GM12801 (cell line): ENCODE measurements at regions not wholly inside any gene's neighbourhood (a gene's known extent, or its start where the extent isn't known, plus 50 kb on each side); places are given as distances from the start of the nearest gene placed in this dataset.

Source experiments
- CTCF ChIP-seq: IDR thresholded peaks from one replicate; pipeline ENCODE4 v1.5.1; 2011; ENCODE audit warnings: control low read depth; ENCODE audit not compliant: insufficient read length; ENCODE audit errors: extremely low read depth

GRCh38 chr20:11716945-11717248, 200.8 kb upstream of the BTBD3 start:
- no peak for TF ChIP-seq CTCF

DNA sequence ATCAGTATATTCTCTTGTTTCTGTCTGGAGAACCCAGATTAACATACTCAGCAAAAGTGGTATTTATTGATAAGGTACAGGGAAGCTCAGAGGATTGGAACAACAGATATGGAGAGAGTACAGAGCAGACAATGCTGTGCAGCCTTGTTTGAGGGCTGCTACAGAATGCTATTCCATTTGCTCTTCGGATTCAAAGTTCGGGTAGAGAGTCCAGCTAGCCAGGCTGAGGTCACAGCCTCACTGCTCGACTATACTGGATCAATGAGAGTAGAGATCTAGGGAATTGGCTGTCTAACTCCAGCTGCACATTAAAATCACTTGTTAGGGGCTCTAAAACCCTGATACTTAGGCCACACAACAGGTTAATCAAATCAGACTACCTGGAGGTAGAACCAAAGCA, 200.1 kb upstream of the BTBD3 start:
- TF ChIP-seq CTCF: no peak

- TF ChIP-seq CTCF: no peak
Measured at GRCh38 chr20:11718474-11719094, 199.1 kb upstream of the BTBD3 start.

DNA sequence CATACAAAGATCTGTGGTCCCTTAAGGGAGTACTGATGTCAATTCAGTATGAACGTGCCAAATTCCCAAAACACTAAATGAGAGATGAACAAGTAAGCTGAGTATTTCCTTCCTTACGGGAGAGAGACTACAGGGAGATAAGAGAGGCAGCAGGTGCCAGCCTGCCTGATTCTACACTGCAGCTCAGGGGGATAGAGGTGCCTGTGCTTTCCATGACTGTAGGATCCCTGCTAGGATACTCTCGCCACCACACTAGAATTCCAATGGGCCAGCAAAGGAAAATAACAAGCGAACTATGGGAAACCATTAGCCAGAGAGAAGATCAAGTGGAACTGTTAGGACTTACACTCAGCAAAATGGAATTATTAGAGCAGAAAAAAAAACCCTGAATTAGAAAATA, 198.5 kb upstream of the BTBD3 start:
- TF ChIP-seq CTCF: no peak

- TF ChIP-seq CTCF: no peak
Measured at GRCh38 chr20:11721411-11721810, 196.3 kb upstream of the BTBD3 start.

DNA sequence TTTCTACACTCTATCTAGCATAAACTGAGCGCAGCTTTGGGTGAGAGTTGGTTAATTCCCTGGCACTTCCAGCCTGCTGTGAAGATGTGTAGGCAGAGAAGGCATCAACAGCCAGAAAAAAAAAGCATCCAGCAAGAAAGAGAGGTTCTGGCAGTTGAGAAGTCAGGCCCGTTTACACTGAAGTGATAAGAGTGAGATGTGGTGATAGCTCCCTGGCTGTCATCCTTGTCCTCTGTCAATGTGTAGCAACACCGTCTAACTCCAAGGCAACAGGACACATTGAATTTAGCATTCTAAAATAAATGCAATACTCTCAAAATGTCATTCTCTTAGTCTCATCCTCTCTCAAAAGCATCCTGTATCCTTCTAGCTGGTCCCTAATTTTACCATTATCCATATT, 193.6 kb upstream of the BTBD3 start:
- TF ChIP-seq CTCF: no peak

DNA sequence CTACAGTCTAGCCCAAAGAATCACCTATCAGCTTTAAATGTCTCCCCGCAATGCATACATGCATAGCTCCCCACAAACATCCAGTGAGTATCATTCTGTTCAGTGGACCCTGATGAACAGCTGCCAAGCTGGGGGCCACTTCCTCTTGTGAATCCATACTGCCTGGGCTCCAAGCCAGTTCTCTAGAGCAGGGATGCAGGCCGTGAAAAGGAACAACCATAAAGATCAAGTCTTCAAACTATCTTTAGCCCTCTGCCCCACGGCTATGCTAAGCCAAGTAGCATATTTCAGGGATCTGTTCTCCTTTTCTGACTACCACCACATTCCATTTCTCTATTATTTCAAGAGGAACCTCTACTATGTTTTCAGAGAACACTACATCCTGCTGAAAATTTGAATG, 191.7 kb upstream of the BTBD3 start:
- TF ChIP-seq CTCF: no peak

GRCh38 chr20:11727708-11728107, 190.0 kb upstream of the BTBD3 start:
- TF ChIP-seq CTCF: no peak
